H1 (cell line): ENCODE measurements at regions not wholly inside any gene's neighbourhood (a gene's known extent, or its start where the extent isn't known, plus 50 kb on each side); places are given as distances from the start of the nearest gene placed in this dataset.

Experiments used
- CTCF ChIA-PET: fragments of 300-600 bp; sonication (Branson Sonifier 250); formaldehyde crosslinking; loops from one replicate; lab custom pipeline; 2021; ENCODE audit not compliant: partially characterized antibody; lab: Charles Lee
- POLR2A ChIA-PET: fragments of 300-600 bp; sonication (Branson Sonifier 250); formaldehyde crosslinking; loops from one replicate; lab custom pipeline; 2021; ENCODE audit warnings: inconsistent platforms; ENCODE audit not compliant: partially characterized antibody; lab: Charles Lee
- DNase-seq, 2 experiments: peaks; one replicate each; pipeline versions ENCODE4 v3.0.0 to v3.0.0-alpha.2; 2010 to 2022; ENCODE audit warnings: low spot score in 2 of 2, low read depth in 1 of 2, mixed read lengths in 1 of 2
- FAIRE-seq: peaks from 2 replicates; lab custom pipeline; 2011; peaks lifted over from hg19 to GRCh38; lab: Jason Lieb, UNC
- H2AFZ ChIP-seq: 2 replicates; pipeline ENCODE4 v1.8.1; 2012; ENCODE audit warnings: low read length, inconsistent platforms
- H2AK5ac ChIP-seq: 2 replicates; pipeline ENCODE4 v1.6.1; 2013; ENCODE audit warnings: low read depth, low read length
- H2BK120ac ChIP-seq: replicated peaks from 2 replicates; pipeline ENCODE3; 2013; ENCODE audit warnings: low read depth, low read length, inconsistent platforms
- H2BK12ac ChIP-seq: 2 replicates; pipeline ENCODE4 v1.6.1; 2013; ENCODE audit warnings: low read depth, low read length
- H2BK15ac ChIP-seq: 2 replicates; pipeline ENCODE4 v1.6.1; 2013; ENCODE audit warnings: low read length
- H2BK20ac ChIP-seq: 2 replicates; pipeline ENCODE4 v1.6.1; 2013; ENCODE audit warnings: low read length
- H2BK5ac ChIP-seq: 2 replicates; pipeline ENCODE4 v1.6.1; 2013; ENCODE audit warnings: low read depth, low read length
- H3K14ac ChIP-seq: 2 replicates; pipeline ENCODE4 v1.6.1; 2013; ENCODE audit warnings: inconsistent platforms; ENCODE audit not compliant: insufficient read length
- H3K18ac ChIP-seq: 2 replicates; pipeline ENCODE4 v1.6.1; 2013; ENCODE audit warnings: low read length; ENCODE audit errors: extremely low read depth
- H3K23ac ChIP-seq: 2 replicates; pipeline ENCODE4 v1.6.1; 2013; ENCODE audit warnings: inconsistent platforms; ENCODE audit not compliant: insufficient read length
- H3K23me2 ChIP-seq: 2 replicates; pipeline ENCODE4 v1.6.1; 2013; ENCODE audit warnings: low read depth, low read length
- H3K27ac ChIP-seq: 2 replicates; pipeline ENCODE4 v1.6.1; 2011; ENCODE audit warnings: low read depth, low read length, inconsistent platforms
- H3K27me3 ChIP-seq, 4 experiments: replicated peaks in 1 of 4; 1 replicate in 1 of 4; 2 replicates in 3 of 4; pipeline versions ENCODE4 v1.6.1 to v1.8.1; 2011 to 2013; ENCODE audit warnings: low read length in 3 of 4, mild to moderate bottlenecking in 3 of 4, inconsistent platforms in 2 of 4, mixed read lengths in 2 of 4, moderate library complexity in 1 of 4; ENCODE audit not compliant: control insufficient read depth in 3 of 4, insufficient read depth in 3 of 4; ENCODE audit errors: extremely low read depth in 1 of 4
- H3K36me3 ChIP-seq, 4 experiments: 2 replicates each; pipeline versions ENCODE4 v1.6.1 to v1.8.1; 2011 to 2013; ENCODE audit warnings: mild to moderate bottlenecking in 4 of 4, low read length in 3 of 4, moderate library complexity in 2 of 4, control low read depth in 1 of 4, inconsistent platforms in 1 of 4; ENCODE audit not compliant: insufficient read depth in 4 of 4, control insufficient read depth in 2 of 4
- H3K4ac ChIP-seq: replicated peaks from 2 replicates; pipeline ENCODE3; 2013; ENCODE audit warnings: low read length, low read depth, mixed read lengths, inconsistent platforms; ENCODE audit not compliant: insufficient read length
- H3K4me1 ChIP-seq, 4 experiments: replicated peaks in 1 of 4; 1 replicate in 1 of 4; 2 replicates in 3 of 4; pipeline versions ENCODE4 v1.6.1 to v1.8.1; 2011 to 2013; ENCODE audit warnings: low read length in 3 of 4, inconsistent platforms in 2 of 4, mixed read lengths in 1 of 4; ENCODE audit not compliant: insufficient read depth in 4 of 4, control insufficient read depth in 3 of 4
- H3K4me2 ChIP-seq, 2 experiments: 2 replicates each; pipeline versions ENCODE4 v1.6.1 to v1.8.1; 2011 to 2013; ENCODE audit warnings: low read depth in 2 of 2, low read length in 2 of 2, control low read depth in 1 of 2, inconsistent platforms in 1 of 2, mild to moderate bottlenecking in 1 of 2; ENCODE audit not compliant: insufficient read depth in 1 of 2
- H3K4me3 ChIP-seq, 4 experiments: fragments of 200-600, 300-600 bp in 1 of 4; sonication (generic), shearing (Covaris generic), sonication (Bioruptor Twin) in 1 of 4; 2 replicates each; pipeline versions ENCODE4 v1.5.1 to v1.8.1; 2011 to 2016; ENCODE audit warnings: low read length in 4 of 4, low read depth in 3 of 4, control low read depth in 2 of 4, inconsistent platforms in 2 of 4, mild to moderate bottlenecking in 2 of 4, mixed read lengths in 1 of 4, moderate library complexity in 1 of 4; ENCODE audit not compliant: insufficient read depth in 2 of 4; ENCODE audit errors: extremely low read depth in 1 of 4
- H3K56ac ChIP-seq: replicated peaks from 2 replicates; pipeline ENCODE3; 2013; ENCODE audit warnings: low read depth, mild to moderate bottlenecking, mixed read lengths, low read length, inconsistent platforms; ENCODE audit not compliant: insufficient read length
- H3K79me1 ChIP-seq: 2 replicates; pipeline ENCODE4 v1.6.1; 2013; ENCODE audit warnings: low read depth, low read length, control low read depth
- H3K79me2 ChIP-seq, 2 experiments: 2 replicates each; pipeline versions ENCODE4 v1.6.1 to v1.8.1; 2012 to 2013; ENCODE audit warnings: low read length in 2 of 2, mild to moderate bottlenecking in 2 of 2, inconsistent platforms in 1 of 2; ENCODE audit not compliant: insufficient read depth in 2 of 2, control insufficient read depth in 1 of 2
- H3K9ac ChIP-seq, 4 experiments: replicated peaks in 1 of 4; 1 replicate in 1 of 4; 2 replicates in 3 of 4; pipeline versions ENCODE4 v1.6.1 to v1.8.1; 2011 to 2013; ENCODE audit warnings: low read depth in 3 of 4, low read length in 3 of 4, control low read depth in 2 of 4, mild to moderate bottlenecking in 2 of 4, moderate library complexity in 2 of 4, inconsistent platforms in 1 of 4; ENCODE audit errors: extremely low read depth in 1 of 4
- H3K9me3 ChIP-seq, 2 experiments: 2 replicates each; pipeline versions ENCODE4 v1.6.1 to v1.8.1; 2012 to 2013; ENCODE audit warnings: mild to moderate bottlenecking in 2 of 2, moderate library complexity in 2 of 2, control low read depth in 1 of 2, inconsistent platforms in 1 of 2, low read depth in 1 of 2, low read length in 1 of 2, mixed read lengths in 1 of 2; ENCODE audit not compliant: insufficient read depth in 2 of 2
- H4K20me1 ChIP-seq, 2 experiments: replicated peaks in 1 of 2; 2 replicates each; pipeline versions ENCODE3 to v1.8.1; 2011 to 2013; ENCODE audit warnings: inconsistent platforms in 2 of 2, low read length in 2 of 2, mild to moderate bottlenecking in 1 of 2; ENCODE audit not compliant: insufficient read depth in 2 of 2, control insufficient read depth in 1 of 2
- H4K5ac ChIP-seq: 2 replicates; pipeline ENCODE4 v1.6.1; 2013; ENCODE audit warnings: low read length, low read depth, mixed read lengths, inconsistent platforms; ENCODE audit not compliant: insufficient read length
- H4K8ac ChIP-seq: 2 replicates; pipeline ENCODE4 v1.8.0; 2013; ENCODE audit warnings: mild to moderate bottlenecking, moderate library complexity, low read length, inconsistent platforms; ENCODE audit not compliant: insufficient read depth; ENCODE audit errors: extremely low read depth
- H4K91ac ChIP-seq: replicated peaks from 2 replicates; pipeline ENCODE3; 2013; ENCODE audit warnings: low read length, mixed read lengths, inconsistent platforms; ENCODE audit not compliant: insufficient read length
- CEBPB ChIP-seq: IDR thresholded peaks from 2 replicates; pipeline ENCODE4 v1.6.1; 2012; ENCODE audit warnings: low read depth, low read length
- EZH2 ChIP-seq: fragments of 200-600 bp; sonication (generic); IDR thresholded peaks from 2 replicates; pipeline ENCODE4 v1.7.1; 2012; ENCODE audit warnings: low read depth, mild to moderate bottlenecking, moderate library complexity, low read length, inconsistent platforms; ENCODE audit not compliant: severe bottlenecking
- HDAC2 ChIP-seq, 2 experiments: fragments of 300-600 bp in 1 of 2; sonication (generic) in 1 of 2; IDR thresholded peaks; 2 replicates each; pipeline ENCODE4 v1.6.1; 2011 to 2012; ENCODE audit warnings: low read depth in 2 of 2, low read length in 2 of 2, mild to moderate bottlenecking in 2 of 2, moderate library complexity in 2 of 2, borderline replicate concordance in 1 of 2, inconsistent platforms in 1 of 2
- JUN ChIP-seq: IDR thresholded peaks from 2 replicates; pipeline ENCODE4 v1.6.1; 2011; ENCODE audit warnings: low read depth, mild to moderate bottlenecking, improper control_type of control experiment, low read length
- NANOG ChIP-seq: IDR thresholded peaks from 2 replicates; pipeline ENCODE4 v1.6.1; 2011; ENCODE audit warnings: low read length, low read depth, mild to moderate bottlenecking, inconsistent platforms; ENCODE audit not compliant: insufficient read depth, poor library complexity, severe bottlenecking
- POU5F1 ChIP-seq: IDR thresholded peaks from 2 replicates; pipeline ENCODE4 v1.6.1; 2011; ENCODE audit warnings: low read depth, mild to moderate bottlenecking, low read length, moderate library complexity
- RXRA ChIP-seq: IDR thresholded peaks from 2 replicates; pipeline ENCODE4 v1.6.1; 2011; ENCODE audit warnings: low read depth, mild to moderate bottlenecking, low read length, moderate library complexity; ENCODE audit not compliant: insufficient read depth
- SIN3A ChIP-seq, 2 experiments: IDR thresholded peaks in 1 of 2; conservative IDR thresholded peaks in 1 of 2; 2 replicates each; pipeline ENCODE4 v1.6.1; 2011 to 2012; ENCODE audit warnings: low read length in 2 of 2, improper control_type of control experiment in 1 of 2, low read depth in 1 of 2, mild to moderate bottlenecking in 1 of 2
- SIX5 ChIP-seq: IDR thresholded peaks from 2 replicates; pipeline ENCODE4 v1.6.1; 2011; ENCODE audit warnings: mild to moderate bottlenecking, low read depth, low read length
- TBP ChIP-seq: IDR thresholded peaks from 2 replicates; pipeline ENCODE4 v1.6.1; 2011; ENCODE audit warnings: low read depth, low read length, improper control_type of control experiment
- WGBS, 2 experiments: shearing (Covaris generic) in 1 of 2; methylation state at CpG; one replicate each; pipeline versions ENCODE4 v1.1.6 to v1.1.7; 2013 to 2015; ENCODE audit warnings: low lambda C conversion rate in 2 of 2, mixed read lengths in 2 of 2, inconsistent platforms in 1 of 2, low coverage in 1 of 2, missing lambda C conversion rate in 1 of 2; ENCODE audit not compliant: insufficient replicate concordance in 2 of 2, insufficient coverage in 1 of 2, insufficient read length in 1 of 2; ENCODE audit errors: extremely low coverage in 1 of 2, missing lambda C conversion rate in 1 of 2; 5-methylcytosine and 5-hydroxymethylcytosine counted together
- TF ChIP-seq, protein P1 (sequence below): IDR thresholded peaks from 2 replicates; pipeline ENCODE4 v1.6.1; 2012; ENCODE audit warnings: inconsistent platforms

- Histone ChIP-seq H4K91ac (no peak overlapping the region), H2BK12ac (no peak overlapping the region), H3K18ac (no peak overlapping the region), H3K27ac (no peak overlapping the region), H2BK20ac (no peak overlapping the region), H3K9me3 (no peaks in the 10 kb centered on the region), H3K23me2 (no peaks in the 10 kb centered on the region), H3K9ac (no peak overlapping the region), H3K4me1 (no peaks in the 10 kb centered on the region), H3K4ac (no peak overlapping the region), H4K5ac (no peak overlapping the region), H3K4me2 (no peak overlapping the region), H3K56ac (no peak overlapping the region), H3K79me1 (no peaks in the 10 kb centered on the region), H2BK5ac (no peak overlapping the region), H2BK15ac (no peak overlapping the region), H4K8ac (no peak overlapping the region), H3K36me3 (no peaks in the 10 kb centered on the region), H3K23ac (no peak overlapping the region), H3K27me3 (no peaks in the 10 kb centered on the region), H3K14ac (no peak overlapping the region), H2BK120ac (no peak overlapping the region), H3K4me3 (no peak overlapping the region), H2AK5ac (no peak overlapping the region), H2AFZ (no peak overlapping the region), H3K79me2 (no peaks in the 10 kb centered on the region), H4K20me1 (no peaks in the 10 kb centered on the region)
- DNase-seq (no peak), FAIRE-seq (no peak)
- CTCF ChIA-PET, result no interaction called here
- TF ChIP-seq POU5F1, result no peak
- TF ChIP-seq NANOG, result no peak
- no peak for TF ChIP-seq CEBPB
- no peak for TF ChIP-seq RXRA
- TF ChIP-seq, protein P1, sequence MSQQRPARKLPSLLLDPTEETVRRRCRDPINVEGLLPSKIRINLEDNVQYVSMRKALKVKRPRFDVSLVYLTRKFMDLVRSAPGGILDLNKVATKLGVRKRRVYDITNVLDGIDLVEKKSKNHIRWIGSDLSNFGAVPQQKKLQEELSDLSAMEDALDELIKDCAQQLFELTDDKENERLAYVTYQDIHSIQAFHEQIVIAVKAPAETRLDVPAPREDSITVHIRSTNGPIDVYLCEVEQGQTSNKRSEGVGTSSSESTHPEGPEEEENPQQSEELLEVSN, result no peak
- TF ChIP-seq JUN, result no peak
- no peak for TF ChIP-seq EZH2
- no peak for TF ChIP-seq SIN3A (conservative IDR thresholded peaks at IDR 0.05 in 1 of 2, IDR thresholded peaks at IDR 0.05 in 1 of 2; ENCODE audit: low read depth in 1 of 2, low read length in 2 of 2)
- TF ChIP-seq HDAC2 (IDR thresholded peaks at IDR 0.05; ENCODE audit: borderline replicate concordance in 1 of 2, low read depth in 2 of 2, low read length in 2 of 2), result no peak
- TF ChIP-seq SIX5, result no peak
- no peak for TF ChIP-seq TBP
- 90% methylated on average over 5 of the region's 5 CpGs; no CpG with 5 or more reads in 1 of the 2 experiments for WGBS, 2 experiments
- POLR2A ChIA-PET, result no interaction called here
These were observed 108.5 kb downstream of the CYB561 start for GRCh38 chr17:63337579-63337978.
